GM12865 (cell line): ENCODE measurements at regions not wholly inside any gene's neighbourhood (a gene's known extent, or its start where the extent isn't known, plus 50 kb on each side); places are given as distances from the start of the nearest gene placed in this dataset.

Experiments used
- DNase-seq: peaks from one replicate; pipeline ENCODE4 v3.0.0; 2010; ENCODE audit warnings: low read depth
- H3K4me3 ChIP-seq: 2 replicates; pipeline ENCODE4 v1.5.1; 2011; ENCODE audit warnings: mild to moderate bottlenecking, low read depth, low read length, control low read depth
- CTCF ChIP-seq: IDR thresholded peaks from 2 replicates; pipeline ENCODE4 v1.5.1; 2011; ENCODE audit warnings: low read length, control low read depth, low read depth, inconsistent platforms; ENCODE audit not compliant: insufficient read depth; ENCODE audit errors: missing control alignments

GRCh38 chr22:48331691-48332220 lies 1495.9 kb downstream of the BRD1 start:
- no peak for TF ChIP-seq CTCF
- H3K4me3 ChIP-seq, result no peak overlapping the region
- no peak for DNase-seq

DNA sequence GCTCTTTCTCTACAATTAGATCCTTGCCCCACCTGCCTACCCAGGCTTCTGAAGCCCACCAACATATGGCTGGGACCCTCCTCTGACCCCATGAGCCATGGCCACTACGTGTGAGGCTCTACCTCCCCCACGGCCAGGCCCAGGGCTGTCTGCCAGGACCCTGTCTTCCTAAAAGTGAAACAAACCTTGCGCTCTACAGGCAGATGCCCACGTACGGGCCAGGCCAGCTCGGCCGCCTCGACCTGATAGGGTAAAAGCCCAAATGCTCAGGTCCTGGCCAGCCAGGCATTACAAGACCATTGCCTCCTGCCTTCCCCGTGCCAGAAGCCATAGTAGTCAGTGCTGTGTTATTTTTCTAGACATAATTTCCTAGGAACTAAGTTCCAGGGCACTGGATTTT lies 1496.4 kb downstream of the BRD1 start:
- no peak overlapping the region for H3K4me3 ChIP-seq
- no peak for TF ChIP-seq CTCF
- DNase-seq, result no peak

DNA sequence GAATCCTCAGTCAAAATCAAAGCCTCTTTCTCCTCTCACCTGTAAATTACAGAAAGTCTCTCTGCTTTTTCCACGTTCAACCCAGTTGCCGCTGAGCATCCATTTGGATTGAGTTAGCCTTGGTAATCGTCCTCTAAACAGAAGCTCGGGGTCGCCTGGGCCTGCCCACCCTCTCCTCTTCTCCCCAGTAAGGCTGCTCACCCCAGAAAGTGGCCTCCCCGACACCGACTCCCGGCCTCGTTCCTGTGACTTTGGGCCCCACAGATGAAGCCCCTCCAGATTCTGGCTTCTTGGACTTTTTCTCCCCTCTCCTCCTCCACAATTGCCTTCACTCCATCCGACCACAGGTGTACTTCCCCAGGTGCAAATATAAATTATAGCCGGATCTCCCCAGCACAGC lies 1500.0 kb downstream of the BRD1 start:
- DNase-seq, result no peak
- no peak overlapping the region for H3K4me3 ChIP-seq
- no peak for TF ChIP-seq CTCF

DNA sequence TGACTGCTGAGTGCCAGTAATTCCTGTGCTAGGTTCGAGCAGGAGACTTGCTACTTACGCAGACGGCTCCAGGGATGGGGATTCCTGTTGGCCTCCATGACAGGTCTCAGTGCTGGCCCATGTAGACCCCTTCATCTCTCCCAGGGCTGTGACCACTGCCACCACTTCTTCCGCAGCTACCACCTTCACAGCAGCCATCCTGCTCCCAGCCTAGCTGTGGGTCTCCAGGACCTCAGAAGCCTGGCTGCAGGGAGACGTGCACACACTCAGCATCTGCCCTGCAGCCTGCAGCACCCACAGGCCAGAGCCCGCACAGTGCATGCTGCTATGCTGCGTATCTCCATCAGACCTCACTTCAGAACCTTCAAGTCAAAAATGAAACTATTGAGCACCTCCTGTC lies 1503.9 kb downstream of the BRD1 start:
- no peak overlapping the region for H3K4me3 ChIP-seq
- no peak for DNase-seq
- no peak for TF ChIP-seq CTCF

- TF ChIP-seq CTCF, result no peak
- no peak for DNase-seq
- no peak overlapping the region for H3K4me3 ChIP-seq
Observed at GRCh38 chr22:48322907-48323306, 1504.8 kb downstream of the BRD1 start.

- no peak for TF ChIP-seq CTCF
- DNase-seq, result no peak
- no peak overlapping the region for H3K4me3 ChIP-seq
Observed at GRCh38 chr22:48321986-48322545, 1505.6 kb downstream of the BRD1 start.

GRCh38 chr22:48320683-48321451 lies 1506.8 kb downstream of the BRD1 start:
- H3K4me3 ChIP-seq, result no peak overlapping the region
- TF ChIP-seq CTCF, result no peak
- no peak for DNase-seq
